ENCODE measurements at regions not wholly inside any gene's neighbourhood (a gene's known extent, or its start where the extent isn't known, plus 50 kb on each side); places are given as distances from the start of the nearest gene placed in this dataset.

- peaks cover 0 to 22% (median 13%) of the 10 kb centered on the region in 11 donors for H3K9me3 ChIP-seq
- no peak for DNase-seq
- no peak overlapping the region for H3K4me3 ChIP-seq
- intact Hi-C loops (cut with DNase I): no loop called here
- TF ChIP-seq CTCF (IDR thresholded peaks at IDR 0.05): no peak
- H3K27me3 ChIP-seq: no peaks in the 10 kb centered on the region
- H3K27ac ChIP-seq: no peak overlapping the region
- H3K36me3 ChIP-seq: no peaks in the 10 kb centered on the region
- H3K4me1 ChIP-seq: no peaks in the 10 kb centered on the region
- no peak for ATAC-seq
Measured at GRCh38 chr3:159936541-159936940, 52.1 kb upstream of the IL12A start.

- Histone ChIP-seq H3K27me3 (no peaks in the 10 kb centered on the region), H3K36me3 (no peaks in the 10 kb centered on the region), H3K4me3 (no peak overlapping the region), H3K9me3 (peaks cover 0 to 22% (median 13%) of the 10 kb centered on the region in 11 donors), H3K4me1 (peaks cover 0 to 5% (median 0%) of the 10 kb centered on the region in 9 donors), H3K27ac (no peak overlapping the region)
- WGBS, 2 donors: 84% methylated on average over 4 of the region's 4 CpGs
- intact Hi-C loops (cut with DNase I): no loop called here
- no peak for DNase-seq
- ATAC-seq: no peak
- TF ChIP-seq CTCF (IDR thresholded peaks at IDR 0.05): no peak
Measured at GRCh38 chr3:159937561-159938166, 51.0 kb upstream of the IL12A start.

- DNase-seq (no peak), ATAC-seq (no peak)
- 76 to 83% methylated on average over 2 of the region's 2 CpGs for WGBS, 2 donors
- Histone ChIP-seq H3K27me3 (no peaks in the 10 kb centered on the region), H3K27ac (no peak overlapping the region), H3K4me1 (peaks cover 0 to 5% (median 0%) of the 10 kb centered on the region in 9 donors), H3K36me3 (no peaks in the 10 kb centered on the region), H3K9me3 (peaks cover 0 to 16% (median 10%) of the 10 kb centered on the region in 11 donors), H3K4me3 (no peak overlapping the region)
- intact Hi-C loops (cut with DNase I): no loop called here
- TF ChIP-seq CTCF (IDR thresholded peaks at IDR 0.05): no peak
Measured at GRCh38 chr3:159938714-159939113, 49.9 kb upstream of the IL12A start.

Small RNA genes lying in the stretch of these regions (microRNA-seq; reads per million reads assigned to microRNA genes)
- gene MIR3919: 0 to 0.60 reads per million in 2 donors
